ENCODE measurements at regions not wholly inside any gene's neighbourhood (a gene's known extent, or its start where the extent isn't known, plus 50 kb on each side); places are given as distances from the start of the nearest gene placed in this dataset.

GRCh38 chr17:63142836-63143235, 176.8 kb downstream of the TANC2 start:
- ATAC-seq: no peak
- no peak for DNase-seq (ENCODE audit: low read depth in 1 of 2, low spot score in 1 of 2)
- H3K4me2 ChIP-seq: no peak overlapping the region
- TF ChIP-seq HMGXB4 (CRISPR knock-in tag; IDR thresholded peaks at IDR 0.05; ENCODE audit: borderline replicate concordance): no peak
- no peak for TF ChIP-seq FOSL2 (IDR thresholded peaks at IDR 0.05)
- no peak for TF ChIP-seq FOSL2 (CRISPR knock-in tag; IDR thresholded peaks at IDR 0.05)
- TF ChIP-seq HES2 (IDR thresholded peaks at IDR 0.05): no peak
- no peak overlapping the region for H3K4me3 ChIP-seq
- H3K4me1 ChIP-seq: no peaks in the 10 kb centered on the region
- H3K9me3 ChIP-seq: no peaks in the 10 kb centered on the region; the same call in 2 of the 3 replicates
- WGBS (ENCODE audit: missing lambda C conversion rate): 88% methylated on average over 1 of the region's 1 CpG
- no peak for FAIRE-seq
- POLR2A ChIA-PET: no interaction called here
- CTCF ChIA-PET: no interaction called here
- H3K27ac ChIP-seq: no peak overlapping the region

- Histone ChIP-seq H3K4me1 (no peaks in the 10 kb centered on the region), H3K4me3 (no peak overlapping the region), H3K9me3 (no peaks in the 10 kb centered on the region; the same call in 2 of the 3 replicates), H3K27ac (no peak overlapping the region), H3K4me2 (no peak overlapping the region)
- FAIRE-seq (no peak), ATAC-seq (no peak), DNase-seq (ENCODE audit: low read depth in 1 of 2, low spot score in 1 of 2) (no peak)
- WGBS (ENCODE audit: missing lambda C conversion rate): 92% methylated on average over 1 of the region's 1 CpG
- CTCF ChIA-PET: interaction anchor here (0.6 to 0.8 kb wide), 2 partner anchors 10 to 472 kb away, joined by 3 to 5 read pairs; no protein-coding TSS in a partner anchor
- POLR2A ChIA-PET: no interaction called here
- TF ChIP-seq E2F6 (IDR thresholded peaks at IDR 0.05; ENCODE audit: borderline replicate concordance, low read depth) (no peak), ELK1 (IDR thresholded peaks at IDR 0.05; ENCODE audit: low read depth, low read length) (no peak), SREBF2 (IDR thresholded peaks at IDR 0.05) (no peak), ZSCAN20 (CRISPR knock-in tag; IDR thresholded peaks at IDR 0.05) (no peak), RFX5 (IDR thresholded peaks at IDR 0.05) (no peak), FOXS1 (CRISPR knock-in tag; IDR thresholded peaks at IDR 0.05) (no peak), RARB (CRISPR knock-in tag; IDR thresholded peaks at IDR 0.05) (no peak), HOXB13 (CRISPR knock-in tag; IDR thresholded peaks at IDR 0.05; ENCODE audit: low read depth) (no peak), JUNB (IDR thresholded peaks at IDR 0.05) (no peak), HEYL (CRISPR knock-in tag; IDR thresholded peaks at IDR 0.05) (no peak), CTCF (IDR thresholded peaks at IDR 0.05) (no peak), HDAC2 (IDR thresholded peaks at IDR 0.05) (no peak), RNF2 (IDR thresholded peaks at IDR 0.05; ENCODE audit: borderline replicate concordance, low read depth) (no peak), TFCP2L1 (CRISPR knock-in tag; IDR thresholded peaks at IDR 0.05) (no peak), EP300 (IDR thresholded peaks at IDR 0.05) (no peak)
These were observed 184.5 kb downstream of the TANC2 start for GRCh38 chr17:63150490-63150889.

- DNase-seq (ENCODE audit: low read depth in 1 of 2, low spot score in 1 of 2) (no peak), FAIRE-seq (no peak), ATAC-seq (no peak)
- WGBS (ENCODE audit: missing lambda C conversion rate): 84% methylated on average over 4 of the region's 4 CpGs
- Histone ChIP-seq H3K4me1 (no peaks in the 10 kb centered on the region), H3K9me3 (no peaks in the 10 kb centered on the region), H3K27ac (no peak overlapping the region), H3K4me3 (no peak overlapping the region), H3K4me2 (no peak overlapping the region)
- ChIA-PET CTCF (interaction anchor here (0.6 to 0.8 kb wide), 2 partner anchors 11 to 473 kb away, joined by 3 to 5 read pairs; no protein-coding TSS in a partner anchor), POLR2A (no interaction called here)
- TF ChIP-seq GATA3 (IDR thresholded peaks at IDR 0.05; ENCODE audit: borderline replicate concordance): no peak
- no peak for TF ChIP-seq JUNB (IDR thresholded peaks at IDR 0.05)
- no peak for TF ChIP-seq REST (IDR thresholded peaks at IDR 0.05)
- no peak for TF ChIP-seq HES2 (IDR thresholded peaks at IDR 0.05)
- TF ChIP-seq ESRRA (IDR thresholded peaks at IDR 0.05; ENCODE audit: borderline replicate concordance, low read length): no peak
- TF ChIP-seq RAD21 (conservative IDR thresholded peaks at IDR 0.05 in 1 of 2, IDR thresholded peaks at IDR 0.05 in 1 of 2): no peak
- TF ChIP-seq E2F6 (IDR thresholded peaks at IDR 0.05; ENCODE audit: borderline replicate concordance, low read depth): no peak
These were observed 185.0 kb downstream of the TANC2 start for GRCh38 chr17:63150994-63151464.

All from A549 (cell line).